ENCODE measurements at regions not wholly inside any gene's neighbourhood (a gene's known extent, or its start where the extent isn't known, plus 50 kb on each side); places are given as distances from the start of the nearest gene placed in this dataset.

DNA sequence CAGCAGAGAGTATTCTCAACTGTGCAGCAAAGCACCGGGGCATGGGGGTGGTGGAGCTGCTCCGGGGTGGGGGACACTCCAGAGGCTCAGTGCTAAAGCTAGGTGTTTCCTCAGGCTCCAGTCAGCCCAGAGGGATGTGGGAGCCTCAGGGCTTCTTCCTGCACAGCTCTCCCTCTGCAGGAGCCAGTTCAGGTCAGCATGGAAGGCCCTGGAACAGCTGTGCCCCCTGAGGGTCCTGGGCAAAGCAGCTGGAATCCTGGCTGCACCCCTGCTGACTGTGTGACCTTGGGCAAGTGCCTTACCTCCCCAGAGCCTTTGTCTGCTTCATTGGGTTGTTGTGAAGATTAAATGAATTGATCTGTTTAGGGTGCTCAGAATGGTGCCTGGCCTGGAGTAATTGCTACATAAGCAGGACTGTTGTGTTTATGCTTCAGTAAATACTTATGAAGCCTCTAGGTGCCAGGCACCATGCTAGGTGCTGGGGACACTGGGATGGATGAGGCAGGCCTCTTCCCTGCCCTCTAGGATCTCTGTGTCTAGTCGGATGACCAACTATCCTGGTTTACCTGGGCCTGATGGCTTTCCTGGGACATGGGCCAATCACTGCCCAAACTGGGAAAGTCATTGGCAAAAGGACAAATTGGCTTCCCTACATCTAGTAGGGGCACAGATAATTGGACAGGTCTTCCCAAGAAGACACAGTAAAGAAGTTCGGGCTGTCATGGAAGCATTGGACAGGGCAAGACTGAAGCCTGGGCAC, 64.2 kb upstream of the LCTL start:
- no peak for TF ChIP-seq POLR2A (IDR thresholded peaks at IDR 0.05)
- TF ChIP-seq POLR2AphosphoS5 (IDR thresholded peaks at IDR 0.05; ENCODE audit: insufficient read depth in 1 of 2, low read depth in 1 of 2), result no peak
